ENCODE measurements at regions not wholly inside any gene's neighbourhood (a gene's known extent, or its start where the extent isn't known, plus 50 kb on each side); places are given as distances from the start of the nearest gene placed in this dataset.

GRCh38 chr1:90838720-90839119, 121.6 kb upstream of the BARHL2 start:
- peaks cover 19% of the 10 kb centered on the region for H3K27me3 ChIP-seq
- TF ChIP-seq CTCF (IDR thresholded peaks at IDR 0.05) = no peak

GRCh38 chr1:90837420-90837819, 120.3 kb upstream of the BARHL2 start:
- intact Hi-C loops (cut with DNase I) = no loop called here
- H3K4me1 ChIP-seq = peaks cover 4 to 7% of the 10 kb centered on the region in 2 donors
- DNase-seq (ENCODE audit: low spot score in 2 of 2) = no peak
- peaks cover 0 to 3% of the 10 kb centered on the region in 2 donors for H3K9me3 ChIP-seq
- no peak overlapping the region for H3K27ac ChIP-seq
- no peak for TF ChIP-seq CTCF (IDR thresholded peaks at IDR 0.05)
- H3K36me3 ChIP-seq = no peaks in the 10 kb centered on the region
- no peak overlapping the region for H3K4me3 ChIP-seq
- H3K27me3 ChIP-seq = peaks cover 19% of the 10 kb centered on the region

More at GRCh38 chr1:90838720-90839119, 121.6 kb upstream of the BARHL2 start:
- intact Hi-C loops (cut with DNase I) = no loop called here
- no peak overlapping the region for H3K27ac ChIP-seq
- H3K36me3 ChIP-seq = no peaks in the 10 kb centered on the region
- DNase-seq (ENCODE audit: low spot score in 2 of 2) = no peak
- peaks cover 4 to 7% of the 10 kb centered on the region in 2 donors for H3K4me1 ChIP-seq
- peaks cover 0 to 3% of the 10 kb centered on the region in 2 donors for H3K9me3 ChIP-seq
- no peak overlapping the region for H3K4me3 ChIP-seq

GRCh38 chr1:90836345-90836679, 119.2 kb upstream of the BARHL2 start:
- Histone ChIP-seq H3K9me3 (peaks cover 0 to 3% of the 10 kb centered on the region in 2 donors), H3K4me3 (peak overlapping the region; percentile 48 to 56), H3K36me3 (no peaks in the 10 kb centered on the region), H3K27me3 (peaks cover 19% of the 10 kb centered on the region), H3K27ac (no peak overlapping the region), H3K4me1 (peaks cover 4 to 7% of the 10 kb centered on the region in 2 donors)
- intact Hi-C loops (cut with DNase I) = no loop called here
- no peak for DNase-seq (ENCODE audit: low spot score in 2 of 2)
- TF ChIP-seq CTCF (IDR thresholded peaks at IDR 0.05) = no peak

GRCh38 chr1:90835661-90836344, 118.7 kb upstream of the BARHL2 start:
- DNase-seq (ENCODE audit: low spot score in 2 of 2) = no peak

GRCh38 chr1:90834886-90835660, 118.0 kb upstream of the BARHL2 start:
- Histone ChIP-seq H3K9me3 (peaks cover 0 to 3% of the 10 kb centered on the region in 2 donors), H3K27me3 (peaks cover 19% of the 10 kb centered on the region), H3K4me1 (peaks cover 4 to 7% of the 10 kb centered on the region in 2 donors), H3K4me3 (peak overlapping the region; percentile 48 to 56), H3K36me3 (no peaks in the 10 kb centered on the region), H3K27ac (no peak overlapping the region)
- intact Hi-C loops (cut with DNase I) = no loop called here
- no peak for DNase-seq (ENCODE audit: low spot score in 2 of 2)
- no peak for TF ChIP-seq CTCF (IDR thresholded peaks at IDR 0.05)

More at GRCh38 chr1:90835661-90836344, 118.7 kb upstream of the BARHL2 start:
- intact Hi-C loops (cut with DNase I) = no loop called here
- no peaks in the 10 kb centered on the region for H3K36me3 ChIP-seq
- H3K27ac ChIP-seq = no peak overlapping the region
- peaks cover 19% of the 10 kb centered on the region for H3K27me3 ChIP-seq
- TF ChIP-seq CTCF (IDR thresholded peaks at IDR 0.05) = no peak
- H3K4me1 ChIP-seq = peaks cover 4 to 7% of the 10 kb centered on the region in 2 donors
- peak overlapping the region; percentile 48 to 56 for H3K4me3 ChIP-seq
- H3K9me3 ChIP-seq = peaks cover 0 to 3% of the 10 kb centered on the region in 2 donors
